ENCODE measurements at regions not wholly inside any gene's neighbourhood (a gene's known extent, or its start where the extent isn't known, plus 50 kb on each side); places are given as distances from the start of the nearest gene placed in this dataset.
A peak's percentile ranks its signal among the peaks of the same experiment; 100 is the strongest.

DNA sequence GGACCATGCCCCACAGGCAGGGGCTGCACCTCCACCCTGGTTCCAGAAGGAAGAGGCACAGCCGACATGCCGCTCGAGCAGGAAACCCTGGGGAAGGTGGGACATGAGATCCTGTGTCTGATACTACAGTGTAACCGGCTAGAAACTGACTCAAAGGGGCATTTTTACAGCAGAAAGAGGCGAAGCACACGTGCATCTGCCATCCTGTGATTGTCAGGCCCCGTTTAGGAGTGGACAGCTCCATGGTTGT lies 62.7 kb downstream of the SIK1 start:
- no peak overlapping the region for H3K4me3 ChIP-seq (ENCODE audit: low read depth, low read length)
- no peak for DNase-seq (ENCODE audit: low read depth)
- no peak for TF ChIP-seq CTCF (IDR thresholded peaks at IDR 0.05; ENCODE audit: insufficient read depth, low read depth, low read length)

DNA sequence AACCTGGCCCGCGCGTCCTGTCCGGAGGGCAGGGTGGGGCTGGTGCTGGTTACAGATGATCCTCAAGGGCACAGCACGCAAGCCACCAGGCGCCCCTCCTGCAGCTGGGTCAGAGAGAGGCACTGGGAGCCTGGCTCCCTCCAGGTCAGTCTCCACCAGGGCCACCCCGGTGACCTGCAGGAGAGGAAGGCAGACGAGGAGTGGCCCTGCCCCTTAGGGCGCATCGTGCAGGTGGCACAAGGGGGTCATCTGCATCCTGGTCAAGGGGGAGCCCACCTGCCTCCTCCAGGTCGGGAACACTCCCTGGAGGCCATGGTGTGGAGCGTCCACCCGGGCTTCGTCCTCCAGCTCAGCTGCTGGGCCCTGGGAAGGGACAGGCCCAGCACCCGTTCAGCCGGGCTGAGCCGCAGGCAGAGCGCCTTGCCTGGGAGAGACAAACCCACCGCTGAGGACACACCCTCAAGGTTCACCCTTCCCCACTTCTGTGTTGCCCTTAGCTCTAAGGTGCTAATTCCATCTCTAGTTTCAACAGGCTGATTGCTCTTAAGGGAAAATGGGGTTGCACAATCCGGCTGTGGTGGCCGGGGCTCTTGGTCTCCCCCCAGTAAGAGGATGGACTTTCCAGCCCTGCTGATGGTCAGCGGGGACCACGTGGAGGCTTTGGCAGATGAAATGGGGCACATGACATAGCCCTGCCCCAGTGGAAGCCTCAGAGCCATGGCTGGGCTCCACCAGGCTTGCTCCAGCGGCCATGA lies 63.2 kb downstream of the SIK1 start:
- TF ChIP-seq CTCF (IDR thresholded peaks at IDR 0.05; ENCODE audit: insufficient read depth, low read depth, low read length) = no peak
- no peak overlapping the region for H3K4me3 ChIP-seq (ENCODE audit: low read depth, low read length)
- DNase-seq (ENCODE audit: low read depth) = no peak

DNA sequence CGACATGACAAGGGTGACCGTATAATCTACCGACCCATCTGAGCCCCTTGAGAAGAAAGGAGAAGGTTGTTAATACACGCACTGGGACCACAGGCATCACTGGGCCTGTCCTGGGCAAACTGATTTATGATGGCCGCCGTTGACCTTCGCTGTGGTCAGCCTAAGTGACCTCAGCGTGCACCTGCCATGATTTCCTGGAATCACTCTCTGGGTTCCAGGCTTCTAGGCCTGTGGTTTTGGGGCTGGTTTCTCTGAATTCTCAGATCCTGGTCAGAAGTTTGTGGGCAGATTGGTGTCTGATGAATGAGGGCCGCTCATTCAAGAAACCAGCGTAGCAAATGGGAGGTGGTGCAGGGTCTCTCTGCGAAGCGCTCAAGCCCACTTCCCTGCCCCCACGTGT lies 64.0 kb downstream of the SIK1 start:
- TF ChIP-seq CTCF (IDR thresholded peaks at IDR 0.05; ENCODE audit: insufficient read depth, low read depth, low read length) = no peak
- DNase-seq (ENCODE audit: low read depth) = no peak
- no peak overlapping the region for H3K4me3 ChIP-seq (ENCODE audit: low read depth, low read length)

- peak overlapping the region; percentile 18 for H3K4me3 ChIP-seq (ENCODE audit: low read depth, low read length)
- peak; percentile 86 for DNase-seq (ENCODE audit: low read depth)
- TF ChIP-seq CTCF (IDR thresholded peaks at IDR 0.05; ENCODE audit: insufficient read depth, low read depth, low read length) = no peak
Measured at GRCh38 chr21:43362321-43362791, 64.6 kb downstream of the SIK1 start.

DNA sequence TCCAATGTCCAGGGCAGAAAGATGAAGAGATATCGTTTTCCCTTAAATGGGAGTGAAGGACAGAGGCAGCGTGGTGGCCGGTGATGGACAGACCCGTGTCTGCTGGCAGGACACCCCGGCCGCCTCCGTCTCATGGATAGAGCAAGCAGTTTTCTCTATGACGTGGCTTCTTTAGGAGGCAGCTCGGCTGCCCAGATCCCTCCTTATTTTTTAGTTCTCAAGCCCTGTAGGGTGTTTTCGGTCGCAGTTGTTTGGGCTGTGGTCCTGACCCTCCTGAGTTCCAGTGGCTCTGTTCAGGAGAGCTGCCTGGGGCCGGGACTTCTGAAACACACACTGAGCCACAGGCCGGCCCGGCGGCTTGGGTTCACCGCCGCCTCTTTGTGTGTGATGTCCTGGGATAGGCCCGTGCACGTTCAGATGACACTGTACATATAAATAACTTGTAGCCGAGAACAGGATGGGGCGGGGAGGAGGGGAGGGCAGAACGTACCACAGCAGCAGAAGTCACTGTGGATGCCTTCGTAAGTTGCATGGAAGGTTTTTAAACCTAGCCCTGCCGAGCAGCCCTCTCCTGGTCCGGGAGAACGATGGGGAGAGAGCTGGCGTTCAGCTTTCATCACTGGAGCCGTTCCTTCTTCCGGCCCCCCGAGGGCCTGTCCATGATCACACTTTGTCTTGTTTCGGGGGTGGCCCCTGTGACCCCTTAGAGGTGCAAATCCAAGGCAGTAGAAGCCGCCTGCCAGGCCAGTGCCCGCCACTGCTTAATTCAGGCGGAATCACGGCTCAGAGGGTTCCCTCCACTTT lies 65.2 kb downstream of the SIK1 start:
- H3K4me3 ChIP-seq (ENCODE audit: low read depth, low read length) = peak overlapping the region; percentile 18
- TF ChIP-seq CTCF (IDR thresholded peaks at IDR 0.05; ENCODE audit: insufficient read depth, low read depth, low read length) = no peak
- peak; percentile 74 for DNase-seq (ENCODE audit: low read depth)

DNA sequence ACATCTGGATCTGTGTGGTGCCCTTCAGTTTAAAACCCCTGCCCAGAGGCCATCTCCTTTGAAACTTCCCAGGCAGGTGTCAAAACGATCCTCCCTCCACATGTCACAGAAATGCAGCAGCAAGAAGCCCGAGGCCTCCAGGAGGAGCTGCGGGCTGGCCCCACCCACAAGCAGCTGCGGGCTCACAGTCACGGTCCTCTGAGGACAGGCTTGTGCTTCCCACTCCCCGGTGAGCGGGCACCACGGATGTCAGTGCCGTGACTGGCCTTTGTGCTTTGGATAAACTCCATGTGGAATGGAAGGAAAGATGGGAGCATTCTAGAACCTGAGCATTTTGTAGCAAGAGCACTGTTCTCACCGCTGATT lies 65.8 kb downstream of the SIK1 start:
- H3K4me3 ChIP-seq (ENCODE audit: low read depth, low read length) = no peak overlapping the region
- DNase-seq (ENCODE audit: low read depth) = peak; percentile 74
- peak; percentile 21 for TF ChIP-seq CTCF (IDR thresholded peaks at IDR 0.05; ENCODE audit: insufficient read depth, low read depth, low read length)
